HEK293 (cell line): ENCODE measurements at regions not wholly inside any gene's neighbourhood (a gene's known extent, or its start where the extent isn't known, plus 50 kb on each side); places are given as distances from the start of the nearest gene placed in this dataset.

Experiments used
- ATF2 ChIP-seq: fragments of 450-650 bp; formaldehyde crosslinking; IDR thresholded peaks from 2 replicates; pipeline ENCODE4 v1.5.1; 2016; ENCODE audit warnings: missing biosample characterization, missing genetic modification characterization, low read depth
- CTCF ChIP-seq: fragments of 450-650 bp; formaldehyde crosslinking; IDR thresholded peaks from 2 replicates; pipeline ENCODE4 v1.5.1; 2016; ENCODE audit warnings: missing biosample characterization, missing genetic modification characterization
- KLF1 ChIP-seq: fragments of 450-650 bp; formaldehyde crosslinking; IDR thresholded peaks from 2 replicates; pipeline ENCODE4 v1.5.1; 2016; ENCODE audit warnings: missing biosample characterization, missing genetic modification characterization
- WT1 ChIP-seq: fragments of 450-650 bp; formaldehyde crosslinking; IDR thresholded peaks from 2 replicates; pipeline ENCODE4 v1.5.1; 2016; ENCODE audit warnings: missing biosample characterization, missing genetic modification characterization
- ZBTB7A ChIP-seq: fragments of 450-650 bp; formaldehyde crosslinking; IDR thresholded peaks from 2 replicates; pipeline ENCODE4 v1.5.1; 2016; ENCODE audit warnings: low read depth, missing biosample characterization, missing genetic modification characterization
- ZBTB8A ChIP-seq: fragments of 450-650 bp; formaldehyde crosslinking; IDR thresholded peaks from 2 replicates; pipeline ENCODE4 v1.5.1; 2016; ENCODE audit warnings: missing biosample characterization, missing genetic modification characterization
- ZNF274 ChIP-seq, 2 experiments: fragments of 200-500 bp in 1 of 2; fragments of 450-650 bp in 1 of 2; sonication (Bioruptor generic) in 1 of 2; formaldehyde crosslinking in 1 of 2; IDR thresholded peaks; 2 replicates each; pipeline versions ENCODE4 v1.5.1 to v1.6.1; 2014 to 2016; ENCODE audit warnings: borderline replicate concordance in 1 of 2, inconsistent platforms in 1 of 2, low read length in 1 of 2, missing biosample characterization in 1 of 2, missing genetic modification characterization in 1 of 2
- ZNF366 ChIP-seq: fragments of 450-650 bp; formaldehyde crosslinking; conservative IDR thresholded peaks from 2 replicates; pipeline ENCODE4 v1.5.1; 2016; ENCODE audit warnings: missing biosample characterization, missing genetic modification characterization
- ZNF416 ChIP-seq: fragments of 450-650 bp; formaldehyde crosslinking; IDR thresholded peaks from 2 replicates; pipeline ENCODE4 v1.5.1; 2016; ENCODE audit warnings: missing biosample characterization, missing genetic modification characterization
- ZNF501 ChIP-seq: fragments of 450-650 bp; formaldehyde crosslinking; IDR thresholded peaks from 2 replicates; pipeline ENCODE4 v1.5.1; 2016; ENCODE audit warnings: missing biosample characterization, missing genetic modification characterization
- ZNF571 ChIP-seq: fragments of 450-650 bp; formaldehyde crosslinking; IDR thresholded peaks from 2 replicates; pipeline ENCODE4 v1.5.0; 2017; ENCODE audit warnings: missing biosample characterization, missing genetic modification characterization
- ZNF76 ChIP-seq: fragments of 450-650 bp; formaldehyde crosslinking; IDR thresholded peaks from 2 replicates; pipeline ENCODE4; 2016; ENCODE audit warnings: low read depth, missing biosample characterization, missing genetic modification characterization, borderline replicate concordance
- ZNF830 ChIP-seq: fragments of 450-650 bp; IDR thresholded peaks from 2 replicates; pipeline ENCODE4 v1.5.0; 2018; ENCODE audit warnings: missing biosample characterization, missing genetic modification characterization, low read depth, mild to moderate bottlenecking, moderate library complexity
- ZSCAN5A ChIP-seq: fragments of 450-650 bp; formaldehyde crosslinking; IDR thresholded peaks from 2 replicates; pipeline ENCODE4 v1.5.1; 2016; ENCODE audit warnings: missing biosample characterization, missing genetic modification characterization

- TF ChIP-seq CTCF (tag by site-specific recombination) (no peak), ZBTB8A (tag by site-specific recombination) (no peak), ZNF76 (tag by site-specific recombination) (no peak), ZBTB7A (tag by site-specific recombination) (no peak), ZNF416 (tag by site-specific recombination) (no peak), ZNF830 (no peak), ZNF501 (tag by site-specific recombination) (no peak), ZNF274 (IDR thresholded peaks at IDR 0.05; ENCODE audit: low read length) (no peak), ZNF274 (tag by site-specific recombination; IDR thresholded peaks at IDR 0.05; ENCODE audit: borderline replicate concordance) (no peak), WT1 (no peak), KLF1 (no peak), ZSCAN5A (no peak), ATF2 (no peak), ZNF571 (tag by site-specific recombination) (no peak), ZNF366 (no peak)
These were observed 613.1 kb upstream of the ADGRL2 start for GRCh38 chr1:81187635-81188034.
